ENCODE measurements at regions not wholly inside any gene's neighbourhood (a gene's known extent, or its start where the extent isn't known, plus 50 kb on each side); places are given as distances from the start of the nearest gene placed in this dataset.

- Histone ChIP-seq H3K4me1 (ENCODE audit: control insufficient read depth, extremely low read depth, insufficient read depth, low read length) (no peaks in the 10 kb centered on the region), H3K27ac (ENCODE audit: insufficient read depth, low read depth, low read length) (no peak overlapping the region), H3K9ac (replicated peaks; ENCODE audit: extremely low read depth, insufficient read depth, low read length) (no peak overlapping the region), H3K4me3 (replicated peaks in 1 of 3; ENCODE audit: insufficient read depth in 1 of 3, low read depth in 1 of 3, low read length in 3 of 3) (no peak overlapping the region), H2AFZ (ENCODE audit: low read depth, low read length) (no peak overlapping the region), H3K36me3 (ENCODE audit: control insufficient read depth in 2 of 2, extremely low read depth in 1 of 2, insufficient read depth in 2 of 2, low read length in 2 of 2) (no peaks in the 10 kb centered on the region), H3K4me2 (ENCODE audit: insufficient read depth, low read length) (no peak overlapping the region), H3K79me2 (ENCODE audit: control insufficient read depth, insufficient read depth, low read length) (no peaks in the 10 kb centered on the region), H3K9me1 (replicated peaks; ENCODE audit: control insufficient read depth, extremely low read depth, insufficient read depth, low read length) (no peaks in the 10 kb centered on the region), H4K20me1 (replicated peaks; ENCODE audit: control insufficient read depth, extremely low read depth, insufficient read depth, low read length) (no peaks in the 10 kb centered on the region), H3K27me3 (ENCODE audit: control insufficient read depth in 2 of 2, insufficient read depth in 2 of 2, low read length in 2 of 2) (no peaks in the 10 kb centered on the region), H3K9me3 (replicated peaks; ENCODE audit: control insufficient read depth, insufficient read depth, low read length) (no peaks in the 10 kb centered on the region)
- DNase-seq (ENCODE audit: low read depth, low spot score) (no peak), FAIRE-seq (no peak)
- intact Hi-C loops (cut with micrococcal nuclease) = no loop called here
- POLR2A ChIA-PET = no interaction called here
- CTCF ChIA-PET = no interaction called here
- dilution Hi-C loops (cut with MboI; ENCODE audit: extremely low pct_ligation_motif_present, low sequenced_read_pairs) = no loop called here
- TF ChIP-seq EZH2 (IDR thresholded peaks at IDR 0.05; ENCODE audit: borderline replicate concordance, low read depth, low read length, severe bottlenecking) (no peak), FOS (IDR thresholded peaks at IDR 0.05; ENCODE audit: borderline replicate concordance, insufficient read depth, low read length) (no peak), POLR2A (IDR thresholded peaks at IDR 0.05; ENCODE audit: low read depth, low read length) (no peak), MAX (IDR thresholded peaks at IDR 0.05; ENCODE audit: insufficient read depth, insufficient read length) (no peak), GATA2 (IDR thresholded peaks at IDR 0.05; ENCODE audit: insufficient read depth, insufficient read length, low read depth, low read length) (no peak), JUN (IDR thresholded peaks at IDR 0.05; ENCODE audit: borderline replicate concordance, insufficient read depth, insufficient read length, low read depth) (no peak), POLR2AphosphoS5 (IDR thresholded peaks at IDR 0.05; ENCODE audit: insufficient read depth, low read depth, low read length) (no peak), CTCF (IDR thresholded peaks at IDR 0.05; ENCODE audit: extremely low read depth in 1 of 2, insufficient read depth in 1 of 2, low read depth in 1 of 2, low read length in 2 of 2) (no peak), MYC (IDR thresholded peaks at IDR 0.05; ENCODE audit: low read depth, low read length) (no peak)
- no TSS peak for BruUV-seq (replicated peaks)
Observed at GRCh38 chr11:101706541-101706940, 122.7 kb upstream of the TRPC6 start.

Data from endothelial cell of umbilical vein (primary cell).